PFSK-1 (cell line): ENCODE measurements at regions not wholly inside any gene's neighbourhood (a gene's known extent, or its start where the extent isn't known, plus 50 kb on each side); places are given as distances from the start of the nearest gene placed in this dataset.

Source experiments
- FOXP2 ChIP-seq: optimal IDR thresholded peaks from 2 replicates; pipeline ENCODE3; 2011; ENCODE audit warnings: borderline replicate concordance, control low read depth, inconsistent platforms; ENCODE audit not compliant: insufficient read depth; ENCODE audit errors: extremely low read length, extremely low read depth
- POLR2AphosphoS5 ChIP-seq: IDR thresholded peaks from 2 replicates; pipeline ENCODE4 v1.6.1; 2012; ENCODE audit warnings: low read depth, mild to moderate bottlenecking, control low read depth, low read length, moderate library complexity
- SIN3A ChIP-seq: IDR thresholded peaks from 2 replicates; pipeline ENCODE4 v1.6.1; 2012; ENCODE audit warnings: mild to moderate bottlenecking, low read length, moderate library complexity, borderline replicate concordance; ENCODE audit not compliant: insufficient read depth
- TAF1 ChIP-seq: IDR thresholded peaks from 2 replicates; pipeline ENCODE4 v1.6.1; 2012; ENCODE audit warnings: low read length, control low read depth, borderline replicate concordance; ENCODE audit not compliant: insufficient read depth
- TF ChIP-seq, protein P1 (sequence below), 2 experiments: IDR thresholded peaks; 2 replicates each; pipeline versions ENCODE4 v1.6.1 to v1.8.0; 2011 to 2012; ENCODE audit warnings: low read depth in 2 of 2, low read length in 2 of 2, control low read depth in 1 of 2, inconsistent platforms in 1 of 2, mild to moderate bottlenecking in 1 of 2, moderate library complexity in 1 of 2; ENCODE audit not compliant: insufficient read depth in 1 of 2

DNA sequence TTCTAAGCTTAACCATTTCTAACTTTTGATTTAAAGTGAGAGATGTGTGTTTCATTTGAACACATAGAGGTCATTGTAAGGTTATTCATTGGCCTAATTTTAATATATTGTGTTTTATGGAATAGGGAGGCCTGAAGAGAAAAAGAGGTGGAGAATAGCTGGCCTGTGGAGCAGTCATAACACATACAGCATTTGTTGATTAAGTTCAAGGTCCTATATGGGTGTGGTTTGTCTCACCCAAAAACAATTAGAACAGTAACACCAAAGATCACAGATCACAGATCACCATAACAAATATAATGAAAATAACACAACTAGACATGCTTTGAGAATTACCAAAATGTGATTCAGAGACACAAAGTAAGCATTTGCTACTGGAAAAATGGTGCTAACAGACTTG, 252.4 kb upstream of the SPOPL start:
- TF ChIP-seq, protein P1, sequence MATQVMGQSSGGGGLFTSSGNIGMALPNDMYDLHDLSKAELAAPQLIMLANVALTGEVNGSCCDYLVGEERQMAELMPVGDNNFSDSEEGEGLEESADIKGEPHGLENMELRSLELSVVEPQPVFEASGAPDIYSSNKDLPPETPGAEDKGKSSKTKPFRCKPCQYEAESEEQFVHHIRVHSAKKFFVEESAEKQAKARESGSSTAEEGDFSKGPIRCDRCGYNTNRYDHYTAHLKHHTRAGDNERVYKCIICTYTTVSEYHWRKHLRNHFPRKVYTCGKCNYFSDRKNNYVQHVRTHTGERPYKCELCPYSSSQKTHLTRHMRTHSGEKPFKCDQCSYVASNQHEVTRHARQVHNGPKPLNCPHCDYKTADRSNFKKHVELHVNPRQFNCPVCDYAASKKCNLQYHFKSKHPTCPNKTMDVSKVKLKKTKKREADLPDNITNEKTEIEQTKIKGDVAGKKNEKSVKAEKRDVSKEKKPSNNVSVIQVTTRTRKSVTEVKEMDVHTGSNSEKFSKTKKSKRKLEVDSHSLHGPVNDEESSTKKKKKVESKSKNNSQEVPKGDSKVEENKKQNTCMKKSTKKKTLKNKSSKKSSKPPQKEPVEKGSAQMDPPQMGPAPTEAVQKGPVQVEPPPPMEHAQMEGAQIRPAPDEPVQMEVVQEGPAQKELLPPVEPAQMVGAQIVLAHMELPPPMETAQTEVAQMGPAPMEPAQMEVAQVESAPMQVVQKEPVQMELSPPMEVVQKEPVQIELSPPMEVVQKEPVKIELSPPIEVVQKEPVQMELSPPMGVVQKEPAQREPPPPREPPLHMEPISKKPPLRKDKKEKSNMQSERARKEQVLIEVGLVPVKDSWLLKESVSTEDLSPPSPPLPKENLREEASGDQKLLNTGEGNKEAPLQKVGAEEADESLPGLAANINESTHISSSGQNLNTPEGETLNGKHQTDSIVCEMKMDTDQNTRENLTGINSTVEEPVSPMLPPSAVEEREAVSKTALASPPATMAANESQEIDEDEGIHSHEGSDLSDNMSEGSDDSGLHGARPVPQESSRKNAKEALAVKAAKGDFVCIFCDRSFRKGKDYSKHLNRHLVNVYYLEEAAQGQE (IDR thresholded peaks at IDR 0.05; ENCODE audit: insufficient read depth in 1 of 2, low read depth in 2 of 2, low read length in 2 of 2): no peak
- TF ChIP-seq POLR2AphosphoS5 (no peak), FOXP2 (no peak)

DNA sequence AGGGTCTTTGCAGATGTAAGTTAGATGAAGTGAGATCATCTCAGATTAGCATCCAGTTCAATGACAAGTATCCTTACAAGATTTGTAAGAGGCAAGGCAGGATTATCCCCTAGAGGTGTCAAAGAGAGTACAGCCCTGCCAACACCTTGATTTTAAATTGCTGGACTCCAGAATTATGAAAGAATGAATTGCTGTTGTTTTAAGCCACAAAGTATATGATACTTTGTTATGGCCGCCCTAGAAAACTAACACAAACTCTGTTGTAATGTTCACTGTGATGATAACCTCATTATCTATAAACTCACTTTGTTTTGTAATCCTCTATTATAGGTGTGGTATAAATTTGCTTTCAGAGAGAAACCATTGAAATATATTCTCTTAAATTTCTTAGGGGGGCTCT, 249.0 kb upstream of the SPOPL start:
- TF ChIP-seq FOXP2 (no peak), TAF1 (no peak), SIN3A (no peak), POLR2AphosphoS5 (no peak)

DNA sequence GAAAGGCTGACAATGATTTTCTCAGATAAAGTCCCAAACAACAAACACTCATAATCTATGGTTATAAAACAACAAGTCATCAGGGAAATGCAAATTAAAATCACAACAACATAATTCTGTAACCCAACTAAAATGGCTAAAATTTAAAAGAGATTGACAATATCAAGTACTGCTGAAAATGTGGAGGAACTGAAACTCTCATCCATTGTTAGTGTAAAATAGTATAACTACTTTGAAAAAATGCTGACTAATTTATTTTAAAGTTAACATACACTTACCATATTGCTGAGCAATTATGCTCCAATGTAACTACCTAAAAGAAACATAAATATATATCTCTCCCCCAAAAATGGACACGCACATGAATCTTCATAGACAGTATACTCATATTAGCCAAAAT, 245.9 kb upstream of the SPOPL start:
- TF ChIP-seq POLR2AphosphoS5 (no peak), FOXP2 (no peak), TAF1 (no peak), SIN3A (no peak)
- TF ChIP-seq, protein P1 (IDR thresholded peaks at IDR 0.05; ENCODE audit: insufficient read depth in 1 of 2, low read depth in 2 of 2, low read length in 2 of 2): no peak

DNA sequence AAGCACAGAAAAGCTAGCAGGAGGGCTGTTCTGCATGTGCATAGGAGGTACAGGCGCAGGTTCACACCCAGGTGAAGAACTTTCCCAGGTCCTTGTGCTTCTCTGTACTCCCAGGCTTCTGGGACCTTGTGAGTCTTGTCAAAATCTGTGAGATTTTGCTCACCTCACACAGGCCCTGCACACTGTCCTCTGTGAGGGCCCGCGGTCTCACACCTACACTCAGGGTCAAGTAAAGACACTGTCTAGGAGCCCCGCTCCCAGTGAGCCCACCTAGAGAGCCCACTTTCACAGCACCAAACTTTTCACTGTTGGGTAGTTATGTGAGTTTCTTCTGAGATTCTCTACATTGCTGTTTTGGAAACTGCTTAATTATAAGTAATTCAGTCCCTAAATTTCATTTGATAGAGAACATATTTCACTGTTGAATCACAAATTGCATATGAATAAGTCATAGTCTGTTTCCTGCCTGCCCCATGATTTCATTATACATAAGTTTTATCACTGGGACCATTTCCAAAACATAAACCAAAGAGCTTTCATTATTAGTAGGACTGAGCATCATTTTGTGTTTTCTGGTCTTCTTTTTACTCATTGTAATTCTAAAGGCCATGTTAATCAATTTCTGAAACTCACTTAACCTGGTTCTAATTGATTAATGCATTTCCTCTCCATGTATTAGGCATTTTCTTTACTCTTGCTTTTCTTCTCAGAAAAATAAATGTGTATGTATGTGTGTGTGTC, 234.2 kb upstream of the SPOPL start:
- TF ChIP-seq FOXP2 (no peak), SIN3A (no peak), POLR2AphosphoS5 (no peak), TAF1 (no peak)
- TF ChIP-seq, protein P1 (IDR thresholded peaks at IDR 0.05; ENCODE audit: insufficient read depth in 1 of 2, low read depth in 2 of 2, low read length in 2 of 2): no peak

DNA sequence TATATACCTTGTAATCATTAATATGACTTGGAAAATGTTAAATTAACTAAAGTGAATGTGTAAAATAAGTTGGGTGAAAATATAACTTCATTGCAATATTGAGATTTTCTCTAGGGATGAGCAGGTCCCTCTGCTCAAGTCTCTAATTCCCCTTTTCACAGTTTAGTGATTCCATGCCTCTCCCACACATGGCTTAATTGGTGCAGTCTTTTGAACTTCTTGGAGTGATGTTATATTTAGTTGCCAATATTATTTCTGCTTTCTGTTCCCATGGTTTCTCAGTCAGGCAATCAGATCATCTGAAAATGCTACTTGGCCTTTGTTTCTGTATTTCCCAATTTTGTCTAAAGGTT, 233.7 kb upstream of the SPOPL start:
- TF ChIP-seq SIN3A (no peak), TAF1 (no peak), FOXP2 (no peak), POLR2AphosphoS5 (no peak)
- TF ChIP-seq, protein P1 (IDR thresholded peaks at IDR 0.05; ENCODE audit: insufficient read depth in 1 of 2, low read depth in 2 of 2, low read length in 2 of 2): no peak

DNA sequence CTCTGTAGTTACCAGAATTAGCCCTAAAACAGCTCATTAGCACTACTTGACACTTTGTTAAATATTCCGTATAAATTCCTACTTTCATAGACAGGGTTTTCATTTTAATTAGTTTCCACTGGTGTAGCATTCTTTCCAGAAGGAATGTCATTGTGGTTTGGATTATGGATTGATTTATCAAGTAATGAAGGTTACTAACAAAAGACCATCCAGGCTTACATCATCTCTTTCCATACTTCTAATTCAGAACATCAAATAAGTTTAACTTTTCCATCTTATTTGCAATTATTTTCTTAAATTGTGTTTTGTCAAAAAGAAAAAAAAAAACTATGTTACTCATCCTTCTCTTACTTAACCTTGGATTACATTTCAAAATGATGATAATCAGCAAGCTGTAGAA, 231.8 kb upstream of the SPOPL start:
- TF ChIP-seq FOXP2 (no peak), TAF1 (no peak), POLR2AphosphoS5 (no peak)
- TF ChIP-seq, protein P1 (IDR thresholded peaks at IDR 0.05; ENCODE audit: insufficient read depth in 1 of 2, low read depth in 2 of 2, low read length in 2 of 2): no peak
